Small intestine (tissue), 7 donors: ENCODE measurements at regions not wholly inside any gene's neighbourhood (a gene's known extent, or its start where the extent isn't known, plus 50 kb on each side); places are given as distances from the start of the nearest gene placed in this dataset.

Experiments
- DNase-seq, 2 donors: peaks; one replicate each; pipeline versions ENCODE4 v3.0.0 to v3.0.0-alpha.2; 2013
- FAIRE-seq: peaks from 2 replicates; lab custom pipeline; 2012; peaks lifted over from hg19 to GRCh38; lab: Jason Lieb, UNC
- H3K27ac ChIP-seq, 3 donors: one replicate each; pipeline ENCODE4 v1.5.1; 2013; ENCODE audit warnings: low read length in 2 of 3, mild to moderate bottlenecking in 2 of 3, control low read depth in 1 of 3, inconsistent platforms in 1 of 3, low read depth in 1 of 3, moderate library complexity in 1 of 3
- H3K27me3 ChIP-seq, 3 donors: one replicate each; pipeline ENCODE4 v1.6.1; 2013; ENCODE audit warnings: low read length in 3 of 3, inconsistent platforms in 1 of 3; ENCODE audit not compliant: control insufficient read depth in 3 of 3, insufficient read depth in 3 of 3
- H3K36me3 ChIP-seq, 3 donors: one replicate each; pipeline ENCODE4 v1.6.1; 2013; ENCODE audit warnings: low read length in 3 of 3, inconsistent platforms in 1 of 3, low read depth in 1 of 3, mild to moderate bottlenecking in 1 of 3, moderate library complexity in 1 of 3; ENCODE audit not compliant: control insufficient read depth in 3 of 3, insufficient read depth in 2 of 3
- H3K4me1 ChIP-seq, 3 donors: one replicate each; pipeline ENCODE4 v1.6.1; 2013; ENCODE audit warnings: low read length in 2 of 3, inconsistent platforms in 1 of 3, low read depth in 1 of 3, mild to moderate bottlenecking in 1 of 3, moderate library complexity in 1 of 3; ENCODE audit not compliant: control insufficient read depth in 3 of 3, insufficient read depth in 2 of 3
- H3K4me3 ChIP-seq, 3 donors: one replicate each; pipeline ENCODE4 v1.5.1; 2013; ENCODE audit warnings: low read length in 3 of 3, control low read depth in 1 of 3, inconsistent platforms in 1 of 3, low read depth in 1 of 3, mild to moderate bottlenecking in 1 of 3, moderate library complexity in 1 of 3
- H3K9me3 ChIP-seq, 2 donors: one replicate each; pipeline ENCODE4 v1.6.1; 2013; ENCODE audit warnings: low read depth in 1 of 2, low read length in 1 of 2; ENCODE audit not compliant: control insufficient read depth in 2 of 2, insufficient read depth in 1 of 2
- WGBS, 3 donors: extraction: QIAGEN DNeasy Blood & Tissue Kit; methylation state at CpG; one replicate each; pipeline ENCODE4 v1.1.7; 2013; 5-methylcytosine and 5-hydroxymethylcytosine counted together
- donor health status: healthy with polysubstance abuse.
- donor health status: control.
- donor health status: control.
- donor health status: Bipolar disorder and iron deficiency.
- donor health status: healthy.

DNA sequence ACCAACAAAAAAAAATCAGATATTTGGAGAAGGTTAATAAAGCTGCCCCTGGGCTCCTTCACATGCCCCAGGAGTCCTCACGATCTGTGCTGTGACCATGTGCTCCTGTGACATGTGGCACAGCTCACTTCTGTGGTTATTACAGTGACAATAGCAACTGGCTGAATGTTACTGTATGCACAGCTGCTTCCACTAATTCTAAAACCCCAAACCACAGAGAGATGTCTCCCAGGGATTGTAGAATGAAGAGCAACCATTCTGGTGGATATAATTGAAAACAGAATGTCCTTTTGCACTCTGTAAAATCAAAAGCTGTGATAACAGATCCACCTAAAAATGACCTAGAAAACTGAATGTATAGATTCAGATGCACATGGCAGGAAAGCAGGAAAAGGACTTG, 489.2 kb upstream of the CNTN4 start:
- 49 to 70% (median 64%) methylated on average over 1 of the region's 1 CpG for WGBS, 3 donors
- no peak for DNase-seq
- H3K9me3 ChIP-seq, result no peaks in the 10 kb centered on the region
- no peaks in the 10 kb centered on the region for H3K4me1 ChIP-seq
- no peaks in the 10 kb centered on the region for H3K27me3 ChIP-seq
- FAIRE-seq, result no peak
- no peak overlapping the region for H3K4me3 ChIP-seq
- H3K36me3 ChIP-seq, result no peaks in the 10 kb centered on the region
- no peak overlapping the region for H3K27ac ChIP-seq

DNA sequence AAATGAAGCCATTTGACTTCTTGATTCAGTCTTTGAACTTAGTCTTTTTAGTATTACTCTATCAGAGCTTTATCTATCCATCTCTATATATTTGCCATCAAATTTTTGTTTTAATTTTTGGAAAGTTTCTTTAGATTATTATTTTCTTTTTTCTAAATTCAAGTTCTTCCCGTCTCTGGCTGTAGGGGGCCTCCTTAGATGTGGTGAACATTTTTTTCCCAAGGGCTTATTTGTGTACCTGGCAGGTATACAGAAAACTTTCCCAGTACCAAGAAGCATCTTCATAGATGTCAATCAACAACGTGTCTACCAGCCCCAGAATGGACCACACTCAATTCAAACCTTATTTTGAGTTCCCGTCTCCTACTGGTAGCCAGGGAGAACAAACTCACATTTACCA, 486.8 kb upstream of the CNTN4 start:
- 47 to 60% (median 59%) methylated on average over 3 of the region's 3 CpGs for WGBS, 3 donors
- Histone ChIP-seq H3K4me3 (no peak overlapping the region), H3K4me1 (no peaks in the 10 kb centered on the region), H3K27me3 (no peaks in the 10 kb centered on the region), H3K9me3 (no peaks in the 10 kb centered on the region), H3K27ac (no peak overlapping the region), H3K36me3 (no peaks in the 10 kb centered on the region)
- no peak for FAIRE-seq
- no peak for DNase-seq

DNA sequence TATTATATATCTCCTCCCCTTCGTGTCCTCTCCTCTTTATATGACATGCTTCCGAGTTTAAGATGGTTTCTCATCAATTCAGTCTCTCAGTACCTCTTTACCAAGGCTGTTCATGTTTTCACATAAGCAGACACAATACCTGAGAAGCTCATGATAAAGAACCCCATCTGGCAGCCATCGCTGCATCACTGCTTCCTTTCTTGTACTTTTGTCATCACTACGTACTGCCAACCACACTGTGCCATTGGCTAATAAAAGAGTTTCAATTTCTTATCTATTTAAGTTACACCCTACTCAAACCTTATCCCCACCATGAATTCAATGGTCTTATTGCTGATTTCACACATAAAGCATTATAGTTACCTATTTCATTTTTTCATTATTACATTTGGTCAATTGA, 484.7 kb upstream of the CNTN4 start:
- FAIRE-seq (no peak), DNase-seq (no peak)
- Histone ChIP-seq H3K4me1 (no peaks in the 10 kb centered on the region), H3K27me3 (no peaks in the 10 kb centered on the region), H3K27ac (no peak overlapping the region), H3K36me3 (no peaks in the 10 kb centered on the region), H3K9me3 (no peaks in the 10 kb centered on the region), H3K4me3 (no peak overlapping the region)
- WGBS, 3 donors, result 74 to 81% (median 79%) methylated on average over 4 of the region's 4 CpGs

DNA sequence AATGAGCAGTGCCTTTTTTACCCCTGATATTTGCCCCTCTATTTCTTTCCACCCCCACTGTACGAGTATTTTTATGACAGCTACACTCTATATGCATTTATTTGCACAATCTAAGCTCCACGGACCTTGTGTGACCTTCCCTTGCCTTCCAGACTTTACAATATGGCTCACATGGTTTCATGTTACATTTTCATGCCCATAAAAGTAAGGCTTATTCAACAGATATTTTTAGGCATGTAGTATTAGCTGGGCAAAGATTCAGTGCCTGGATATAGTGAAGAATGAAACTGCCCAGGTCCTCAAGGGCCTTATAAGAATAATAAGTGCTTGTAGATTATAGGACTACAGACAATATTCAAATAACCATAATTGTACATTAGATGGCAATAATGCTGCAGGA, 481.9 kb upstream of the CNTN4 start:
- Histone ChIP-seq H3K9me3 (no peaks in the 10 kb centered on the region), H3K4me3 (no peak overlapping the region), H3K36me3 (no peaks in the 10 kb centered on the region), H3K4me1 (no peaks in the 10 kb centered on the region), H3K27ac (no peak overlapping the region), H3K27me3 (no peaks in the 10 kb centered on the region)
- WGBS, 3 donors, result 6 to 17% (median 10%) methylated on average over 2 of the region's 2 CpGs
- FAIRE-seq (no peak), DNase-seq (no peak)

DNA sequence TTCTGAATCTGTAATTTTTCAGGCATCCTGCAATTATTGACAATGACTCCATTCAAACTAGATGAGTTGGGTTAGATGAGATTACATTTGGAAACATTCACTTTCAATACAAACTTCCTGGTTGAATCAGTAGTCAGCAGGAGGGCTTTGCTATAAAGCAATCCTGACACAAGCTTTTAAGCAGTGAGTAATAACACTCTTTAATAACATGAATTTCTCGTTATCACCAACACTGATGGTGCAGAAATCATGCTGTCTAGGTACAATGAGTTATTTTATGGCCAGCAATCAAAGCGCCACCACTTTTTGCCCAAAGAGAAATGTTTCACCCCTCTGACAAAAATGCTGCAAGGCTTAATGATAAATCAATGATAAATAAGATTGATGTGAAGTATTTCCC, 474.8 kb upstream of the CNTN4 start:
- H3K36me3 ChIP-seq, result no peaks in the 10 kb centered on the region
- FAIRE-seq (no peak), DNase-seq (no peak)
- H3K4me3 ChIP-seq, result no peak overlapping the region
- H3K27ac ChIP-seq, result no peak overlapping the region
- no peaks in the 10 kb centered on the region for H3K4me1 ChIP-seq
- H3K27me3 ChIP-seq, result no peaks in the 10 kb centered on the region
- 60 to 75% (median 68%) methylated on average over 2 of the region's 2 CpGs for WGBS, 3 donors
- H3K9me3 ChIP-seq, result no peaks in the 10 kb centered on the region

DNA sequence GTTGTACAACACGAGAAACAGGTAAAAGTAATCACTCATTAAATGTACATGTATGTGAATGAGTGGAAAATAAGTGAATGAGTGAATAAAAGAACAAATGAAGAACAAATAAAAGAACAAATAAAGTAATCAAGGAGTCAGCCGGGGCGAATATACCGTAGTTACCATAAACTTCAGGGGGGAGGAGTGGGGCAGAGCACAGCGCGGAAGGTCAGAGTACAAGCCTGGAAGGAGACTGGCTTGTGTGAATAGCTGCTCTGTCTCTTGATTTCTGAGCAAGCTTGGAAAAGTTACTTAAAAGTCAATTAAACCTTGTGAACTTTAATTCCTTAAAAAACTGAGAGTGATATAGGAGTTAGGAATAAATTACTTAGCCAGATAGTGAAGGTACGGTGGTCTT, 466.5 kb upstream of the CNTN4 start:
- H3K27ac ChIP-seq, result no peak overlapping the region
- WGBS, 3 donors, result 52 to 76% (median 57%) methylated on average over 7 of the region's 7 CpGs

DNA sequence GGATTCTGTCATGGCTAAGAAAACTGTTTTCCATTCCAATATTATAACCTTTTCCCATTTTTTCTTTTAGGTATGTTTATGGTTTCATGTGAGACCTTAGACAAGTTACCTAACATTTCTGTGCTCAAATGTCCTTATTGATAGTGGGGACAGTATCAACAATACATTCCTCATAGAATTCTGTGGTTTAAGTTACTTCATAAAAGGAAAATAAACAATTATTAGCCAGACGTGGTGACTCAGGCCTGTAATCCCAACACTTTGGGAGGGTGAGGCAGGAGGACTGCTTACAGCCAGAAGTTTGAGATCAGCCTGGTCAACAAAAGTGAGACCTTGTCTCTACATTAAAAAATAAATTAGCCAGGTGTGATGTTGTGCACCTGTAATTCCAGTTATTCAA, 436.8 kb upstream of the CNTN4 start:
- no peak overlapping the region for H3K27ac ChIP-seq
- no peak for FAIRE-seq
- H3K36me3 ChIP-seq, result no peaks in the 10 kb centered on the region
- H3K27me3 ChIP-seq, result no peaks in the 10 kb centered on the region
- 23 to 26% (median 24%) methylated on average over 1 of the region's 1 CpG for WGBS, 3 donors
- no peak overlapping the region for H3K4me3 ChIP-seq
- H3K9me3 ChIP-seq, result no peaks in the 10 kb centered on the region
- no peaks in the 10 kb centered on the region for H3K4me1 ChIP-seq
- no peak for DNase-seq

More for the DNA sequence above, 466.5 kb upstream of the CNTN4 start:
- no peaks in the 10 kb centered on the region for H3K4me1 ChIP-seq
- DNase-seq, result peak in 1 of 2 donors; percentile 12
- H3K9me3 ChIP-seq, result peaks cover 0 to 1% of the 10 kb centered on the region in 2 donors
- no peaks in the 10 kb centered on the region for H3K36me3 ChIP-seq
- H3K4me3 ChIP-seq, result no peak overlapping the region
- FAIRE-seq, result no peak
- no peaks in the 10 kb centered on the region for H3K27me3 ChIP-seq

DNA sequence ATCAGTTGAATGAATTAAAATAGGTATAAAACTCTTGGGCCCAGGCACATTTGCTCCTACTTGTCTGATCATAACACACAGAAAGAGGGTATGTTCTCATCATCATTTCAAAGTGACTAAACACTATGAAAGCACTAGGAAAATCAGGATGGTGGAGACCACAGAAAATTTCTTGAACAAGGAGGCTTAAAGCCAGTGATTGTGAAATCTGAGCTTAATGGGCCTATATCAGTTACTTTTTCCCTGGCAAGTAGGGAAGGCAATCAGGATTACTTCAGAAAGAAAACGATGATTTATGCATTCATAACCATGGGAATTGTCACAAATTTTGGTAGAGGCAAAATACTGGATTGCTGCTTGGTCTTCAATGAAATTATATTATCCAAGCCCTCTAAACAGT, 434.4 kb upstream of the CNTN4 start:
- 76 to 83% (median 76%) methylated on average over 1 of the region's 1 CpG for WGBS, 3 donors

DNA sequence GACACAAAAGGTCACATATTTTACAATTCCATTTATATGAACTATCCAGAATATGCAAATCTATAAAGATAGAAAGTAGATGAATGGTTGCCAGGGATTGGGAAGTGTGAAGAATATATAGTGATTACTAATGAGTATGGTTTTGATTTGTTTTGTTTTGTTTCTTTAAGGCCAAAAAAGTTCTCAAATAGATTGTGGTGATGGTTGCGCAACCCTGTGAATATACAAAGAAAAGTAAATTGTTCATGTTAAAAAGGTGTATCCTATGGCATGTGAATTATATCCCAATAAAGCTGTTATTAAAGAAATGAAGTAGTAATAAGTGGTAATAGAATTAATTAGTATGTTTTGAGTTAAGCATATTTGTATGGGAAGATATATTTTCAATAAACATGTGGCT, 431.8 kb upstream of the CNTN4 start:
- H3K27ac ChIP-seq, result no peak overlapping the region
- 91 to 98% (median 94%) methylated on average over 1 of the region's 1 CpG for WGBS, 3 donors
- DNase-seq (no peak), FAIRE-seq (no peak)
- no peaks in the 10 kb centered on the region for H3K27me3 ChIP-seq
- H3K9me3 ChIP-seq, result no peaks in the 10 kb centered on the region
- no peak overlapping the region for H3K4me3 ChIP-seq
- H3K4me1 ChIP-seq, result no peaks in the 10 kb centered on the region
- no peaks in the 10 kb centered on the region for H3K36me3 ChIP-seq

More for the DNA sequence above, 434.4 kb upstream of the CNTN4 start:
- DNase-seq (no peak), FAIRE-seq (no peak)
- Histone ChIP-seq H3K27me3 (no peaks in the 10 kb centered on the region), H3K27ac (no peak overlapping the region), H3K4me3 (no peak overlapping the region), H3K4me1 (no peaks in the 10 kb centered on the region), H3K36me3 (no peaks in the 10 kb centered on the region), H3K9me3 (no peaks in the 10 kb centered on the region)
